SK-N-SH treated with all-trans-retinoic acid at 6 μM for 48 hours (cell line): ENCODE measurements at regions not wholly inside any gene's neighbourhood (a gene's known extent, or its start where the extent isn't known, plus 50 kb on each side); places are given as distances from the start of the nearest gene placed in this dataset.

Experiments
- ATAC-seq: fragments of 200-7000 bp; cut with Tn5 transposase; 3 replicates; pipeline ENCODE4 v1.9.1; 2020; ENCODE audit warnings: mild to moderate bottlenecking, moderate library complexity
- ARNTL ChIP-seq: fragments of 450-650 bp; formaldehyde crosslinking; IDR thresholded peaks from 2 replicates; pipeline ENCODE4 v1.5.0; 2020; ENCODE audit warnings: low read depth, mild to moderate bottlenecking, moderate library complexity, borderline replicate concordance
- BACH2 ChIP-seq: fragments of 250-450 bp; sonication (Bioruptor Pico); IDR thresholded peaks from 2 replicates; pipeline ENCODE4 v1.9.0; 2021; ENCODE audit warnings: mild to moderate bottlenecking, borderline replicate concordance
- CREB5 ChIP-seq: fragments of 250-450 bp; sonication (Bioruptor Pico); IDR thresholded peaks from 2 replicates; pipeline ENCODE4 v1.5.1; 2020; ENCODE audit warnings: low read depth, mild to moderate bottlenecking, moderate library complexity
- CSDC2 ChIP-seq: fragments of 250-450 bp; sonication (Bioruptor Pico); IDR thresholded peaks from 2 replicates; pipeline ENCODE4 v1.5.0; 2020; ENCODE audit warnings: mild to moderate bottlenecking, moderate library complexity
- CSRNP3 ChIP-seq: fragments of 250-450 bp; sonication (Bioruptor Pico); IDR thresholded peaks from 2 replicates; pipeline ENCODE4 v1.5.1; 2021; ENCODE audit warnings: mild to moderate bottlenecking, moderate library complexity
- ESRRG ChIP-seq: fragments of 250-450 bp; sonication (Bioruptor Pico); IDR thresholded peaks from 2 replicates; pipeline ENCODE4 v1.6.1; 2021; ENCODE audit warnings: mild to moderate bottlenecking
- GLIS3 ChIP-seq: fragments of 250-450 bp; sonication (Bioruptor Pico); IDR thresholded peaks from 2 replicates; pipeline ENCODE4 v1.5.0; 2020; ENCODE audit warnings: mild to moderate bottlenecking, moderate library complexity
- ISL1 ChIP-seq: fragments of 250-450 bp; sonication (Bioruptor Pico); IDR thresholded peaks from 2 replicates; pipeline ENCODE4 v2.1.2; 2022; ENCODE audit warnings: mild to moderate bottlenecking, moderate library complexity
- OSR1 ChIP-seq: fragments of 250-450 bp; sonication (Bioruptor Pico); IDR thresholded peaks from 2 replicates; pipeline ENCODE4 v1.8.0; 2022; ENCODE audit warnings: moderate library complexity, mild to moderate bottlenecking, inconsistent platforms
- PATZ1 ChIP-seq: fragments of 250-450 bp; sonication (Bioruptor Pico); IDR thresholded peaks from 2 replicates; pipeline ENCODE4 v1.8.0; 2020; ENCODE audit warnings: mild to moderate bottlenecking, moderate library complexity, borderline replicate concordance
- POU6F1 ChIP-seq: fragments of 250-450 bp; sonication (Bioruptor Pico); IDR thresholded peaks from 2 replicates; pipeline ENCODE4 v1.8.0; 2021; ENCODE audit warnings: low read depth, mild to moderate bottlenecking, moderate library complexity, borderline replicate concordance
- RARB ChIP-seq: fragments of 250-450 bp; sonication (Bioruptor Pico); IDR thresholded peaks from 2 replicates; pipeline ENCODE4 v1.8.0; 2021; ENCODE audit warnings: mild to moderate bottlenecking, moderate library complexity
- SNAI2 ChIP-seq: fragments of 250-450 bp; sonication (Bioruptor Pico); IDR thresholded peaks from 2 replicates; pipeline ENCODE4 v1.5.0; 2020; ENCODE audit warnings: mild to moderate bottlenecking, moderate library complexity
- TCF4 ChIP-seq: fragments of 250-450 bp; sonication (Bioruptor Pico); IDR thresholded peaks from 2 replicates; pipeline ENCODE4 v1.8.0; 2021; ENCODE audit warnings: mild to moderate bottlenecking, moderate library complexity, borderline replicate concordance
- TOX ChIP-seq: fragments of 250-450 bp; sonication (Bioruptor Pico); IDR thresholded peaks from 2 replicates; pipeline ENCODE4 v1.8.0; 2021; ENCODE audit warnings: mild to moderate bottlenecking, moderate library complexity, borderline replicate concordance
- TSHZ2 ChIP-seq: fragments of 250-450 bp; sonication (Bioruptor Pico); IDR thresholded peaks from 2 replicates; pipeline ENCODE4 v1.5.0; 2020; ENCODE audit warnings: mild to moderate bottlenecking, moderate library complexity
- ZC3H10 ChIP-seq: fragments of 250-450 bp; sonication (Bioruptor Pico); IDR thresholded peaks from 2 replicates; pipeline ENCODE4 v1.5.1; 2021; ENCODE audit warnings: mild to moderate bottlenecking, moderate library complexity
- ZFP3 ChIP-seq: fragments of 250-450 bp; sonication (Bioruptor Pico); IDR thresholded peaks from 2 replicates; pipeline ENCODE4 v1.5.0; 2020; ENCODE audit warnings: mild to moderate bottlenecking, moderate library complexity
- ZFP30 ChIP-seq: fragments of 450-650 bp; formaldehyde crosslinking; IDR thresholded peaks from 2 replicates; pipeline ENCODE4 v1.5.0; 2022; ENCODE audit warnings: mild to moderate bottlenecking, moderate library complexity
- ZNF565 ChIP-seq: fragments of 450-650 bp; formaldehyde crosslinking; conservative IDR thresholded peaks from 2 replicates; pipeline ENCODE4 v1.5.0; 2020; ENCODE audit warnings: low read depth, mild to moderate bottlenecking, moderate library complexity
- ZNF70 ChIP-seq: fragments of 450-650 bp; formaldehyde crosslinking; IDR thresholded peaks from 2 replicates; pipeline ENCODE4 v1.5.0; 2020; ENCODE audit warnings: mild to moderate bottlenecking, moderate library complexity
- ZNF8 ChIP-seq: fragments of 450-650 bp; formaldehyde crosslinking; IDR thresholded peaks from 2 replicates; pipeline ENCODE4 v1.5.0; 2020; ENCODE audit warnings: mild to moderate bottlenecking, moderate library complexity

- ATAC-seq = no peak
- TF ChIP-seq POU6F1 (no peak), TOX (CRISPR knock-in tag) (no peak), SNAI2 (no peak), CSDC2 (CRISPR knock-in tag) (no peak)
- TF ChIP-seq, all 23 proteins: peak for 0
These were observed 259.0 kb downstream of the PAX3 start for GRCh38 chr2:222039821-222040220.

GRCh38 chr2:222038067-222038802 lies 260.6 kb downstream of the PAX3 start:
- peak; percentile 57; the same call in 2 of the 3 replicates for ATAC-seq
- no peak for TF ChIP-seq ESRRG (CRISPR knock-in tag)
- TF ChIP-seq, all 23 proteins: peak for 0

GRCh38 chr2:222037211-222037610 lies 261.6 kb downstream of the PAX3 start:
- TF ChIP-seq ZFP30 (CRISPR knock-in tag) (no peak), ARNTL (CRISPR knock-in tag) (no peak), BACH2 (CRISPR knock-in tag) (no peak), ISL1 (CRISPR knock-in tag) (no peak), TSHZ2 (CRISPR knock-in tag) (no peak), CREB5 (CRISPR knock-in tag) (no peak), ZNF8 (no peak), CSDC2 (CRISPR knock-in tag) (no peak), ZFP3 (CRISPR knock-in tag) (no peak), GLIS3 (CRISPR knock-in tag) (no peak), ZNF565 (CRISPR knock-in tag) (no peak)
- TF ChIP-seq, all 23 proteins: peak for 0
- ATAC-seq = no peak

- no peak for ATAC-seq
- TF ChIP-seq CREB5 (CRISPR knock-in tag) (no peak), ZNF565 (CRISPR knock-in tag) (no peak), ESRRG (CRISPR knock-in tag) (no peak), RARB (no peak), TOX (CRISPR knock-in tag) (no peak), CSDC2 (CRISPR knock-in tag) (no peak)
These were observed 264.7 kb downstream of the PAX3 start for GRCh38 chr2:222034058-222034457.

- ATAC-seq = no peak
- TF ChIP-seq OSR1 (CRISPR knock-in tag) (no peak), ZC3H10 (CRISPR knock-in tag) (no peak), ZNF8 (no peak), ZNF70 (no peak), CSRNP3 (CRISPR knock-in tag) (no peak), RARB (no peak), CREB5 (CRISPR knock-in tag) (no peak), PATZ1 (CRISPR knock-in tag) (no peak), TCF4 (no peak), ZFP3 (CRISPR knock-in tag) (no peak)
- TF ChIP-seq, all 23 proteins: peak for 0
These were observed 265.3 kb downstream of the PAX3 start for GRCh38 chr2:222033541-222033940.
